Right lobe of liver (tissue), 4 donors: ENCODE measurements at regions not wholly inside any gene's neighbourhood (a gene's known extent, or its start where the extent isn't known, plus 50 kb on each side); places are given as distances from the start of the nearest gene placed in this dataset.

Experiments used
- CTCF ChIP-seq, 4 donors: fragments of 200-600 bp in 3 of 4; fragments of 450-650 bp in 1 of 4; IDR thresholded peaks; one replicate each; pipeline versions ENCODE4 v1.5.1 to v1.8.0; 2016 to 2022; ENCODE audit warnings: antibody characterized with exemption in 4 of 4, mild to moderate bottlenecking in 2 of 4
- POLR2A ChIP-seq: fragments of 450-650 bp; IDR thresholded peaks from one replicate; pipeline ENCODE4 v1.6.1; 2017; ENCODE audit warnings: antibody characterized with exemption, mild to moderate bottlenecking
- donor health status: DM: no; HTN: no; CAD: no.
- donor health status: DM: no; HTN: no; CAD: no.
- donor health status: DM: no; HTN: yes; CAD: no.

- no peak for TF ChIP-seq CTCF (IDR thresholded peaks at IDR 0.05)
- TF ChIP-seq POLR2A, result no peak
These were observed 84.0 kb downstream of the RPS12 start for GRCh38 chr6:132898376-132898775.
